ENCODE measurements at regions not wholly inside any gene's neighbourhood (a gene's known extent, or its start where the extent isn't known, plus 50 kb on each side); places are given as distances from the start of the nearest gene placed in this dataset.

DNA sequence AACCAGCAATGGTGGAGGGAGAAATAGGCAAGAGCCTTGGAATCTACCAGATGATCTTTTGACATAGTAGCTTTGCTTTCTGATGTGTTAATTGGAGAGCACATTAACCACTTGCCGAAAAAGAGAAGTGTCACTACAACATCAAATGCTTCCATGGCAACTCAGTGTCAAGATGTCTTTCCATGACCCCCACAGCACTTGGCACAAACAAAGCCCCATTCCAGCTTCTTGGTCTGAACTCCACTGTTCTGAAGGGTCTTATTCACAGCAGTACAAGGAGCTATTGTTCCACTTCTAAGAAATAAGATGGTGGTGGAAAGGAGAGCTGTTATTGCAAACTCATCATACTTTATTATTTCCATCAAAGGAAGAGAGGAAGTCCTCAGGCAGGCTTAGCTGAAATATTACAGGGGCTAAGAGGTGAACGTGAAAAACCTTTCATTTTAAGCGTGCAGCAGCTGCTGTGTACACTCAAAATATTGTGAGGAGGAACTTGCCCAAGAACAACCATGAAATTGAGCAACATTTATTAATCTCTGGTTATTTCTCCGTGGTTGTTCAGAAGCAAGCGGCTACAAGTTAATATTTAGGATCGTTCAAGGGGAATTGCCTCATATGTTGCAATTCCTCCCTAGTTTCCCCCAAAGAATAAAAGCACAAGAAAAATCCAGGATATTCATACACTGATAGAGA is 354.8 kb upstream of the CELF2 start:
- no peak overlapping the region for H3K27ac ChIP-seq
- no peaks in the 10 kb centered on the region for H3F3A ChIP-seq (ENCODE audit: low read depth)
- H4K20me1 ChIP-seq (ENCODE audit: low read depth), result no peaks in the 10 kb centered on the region
- no peak overlapping the region for H3K4me3 Mint-ChIP-seq
- peaks cover 2% of the 10 kb centered on the region for H3K36me3 Mint-ChIP-seq
- no peak overlapping the region for H3K9ac ChIP-seq
- no peak overlapping the region for H3K4me3 ChIP-seq
- H3K4me2 ChIP-seq, result no peak overlapping the region
- H3K27me3 Mint-ChIP-seq (ENCODE audit: insufficient read depth, low read depth), result peaks cover 6% of the 10 kb centered on the region
- peaks cover 6% of the 10 kb centered on the region for H3K9me3 Mint-ChIP-seq
- H3K4me1 Mint-ChIP-seq, result peaks cover 34% of the 10 kb centered on the region
- H3K27me3 ChIP-seq, result no peaks in the 10 kb centered on the region
- peak overlapping the region; percentile 79 for H3K27ac Mint-ChIP-seq
- no peak for DNase-seq (ENCODE audit: low spot score)
- no peak overlapping the region for H2AFZ ChIP-seq (replicated peaks)
- H3K9me3 ChIP-seq (ENCODE audit: low read depth), result no peaks in the 10 kb centered on the region
- no peaks in the 10 kb centered on the region for H3K36me3 ChIP-seq
- no peaks in the 10 kb centered on the region for H3K79me2 ChIP-seq (ENCODE audit: low read depth)
- H3K4me1 ChIP-seq, result no peaks in the 10 kb centered on the region
- TF ChIP-seq, protein P1, sequence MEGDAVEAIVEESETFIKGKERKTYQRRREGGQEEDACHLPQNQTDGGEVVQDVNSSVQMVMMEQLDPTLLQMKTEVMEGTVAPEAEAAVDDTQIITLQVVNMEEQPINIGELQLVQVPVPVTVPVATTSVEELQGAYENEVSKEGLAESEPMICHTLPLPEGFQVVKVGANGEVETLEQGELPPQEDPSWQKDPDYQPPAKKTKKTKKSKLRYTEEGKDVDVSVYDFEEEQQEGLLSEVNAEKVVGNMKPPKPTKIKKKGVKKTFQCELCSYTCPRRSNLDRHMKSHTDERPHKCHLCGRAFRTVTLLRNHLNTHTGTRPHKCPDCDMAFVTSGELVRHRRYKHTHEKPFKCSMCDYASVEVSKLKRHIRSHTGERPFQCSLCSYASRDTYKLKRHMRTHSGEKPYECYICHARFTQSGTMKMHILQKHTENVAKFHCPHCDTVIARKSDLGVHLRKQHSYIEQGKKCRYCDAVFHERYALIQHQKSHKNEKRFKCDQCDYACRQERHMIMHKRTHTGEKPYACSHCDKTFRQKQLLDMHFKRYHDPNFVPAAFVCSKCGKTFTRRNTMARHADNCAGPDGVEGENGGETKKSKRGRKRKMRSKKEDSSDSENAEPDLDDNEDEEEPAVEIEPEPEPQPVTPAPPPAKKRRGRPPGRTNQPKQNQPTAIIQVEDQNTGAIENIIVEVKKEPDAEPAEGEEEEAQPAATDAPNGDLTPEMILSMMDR (IDR thresholded peaks at IDR 0.05), result no peak
- TF ChIP-seq EZH2 (IDR thresholded peaks at IDR 0.05) (no peak), EZH2phosphoT487 (IDR thresholded peaks at IDR 0.05) (no peak)

DNA sequence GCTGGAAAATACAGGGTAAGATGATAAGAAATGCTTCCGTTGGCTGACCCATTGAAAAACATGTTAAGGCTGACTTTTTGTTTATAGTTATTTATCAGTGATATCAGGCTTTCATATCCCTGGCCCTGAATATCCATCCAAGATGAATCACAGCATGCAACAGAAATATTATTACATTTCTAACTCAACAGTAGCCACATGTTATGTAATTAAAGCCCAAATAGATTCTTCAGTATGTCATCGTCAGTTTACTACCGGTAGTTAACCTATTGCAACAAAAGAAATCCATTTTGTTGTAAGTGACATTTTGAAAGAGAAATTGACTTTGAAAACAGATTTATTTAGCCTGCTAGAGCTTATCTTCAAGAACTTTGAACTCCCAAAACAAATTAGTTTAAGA is 354.1 kb upstream of the CELF2 start:
- no peak overlapping the region for H2AFZ ChIP-seq (replicated peaks)
- H3F3A ChIP-seq (ENCODE audit: low read depth), result no peaks in the 10 kb centered on the region
- H3K9ac ChIP-seq, result no peak overlapping the region
- no peaks in the 10 kb centered on the region for H3K9me3 ChIP-seq (ENCODE audit: low read depth)
- no peak overlapping the region for H3K4me3 Mint-ChIP-seq
- H3K4me2 ChIP-seq, result no peak overlapping the region
- H3K4me1 Mint-ChIP-seq, result peaks cover 34% of the 10 kb centered on the region
- no peak overlapping the region for H3K27ac ChIP-seq
- H3K27me3 ChIP-seq, result no peaks in the 10 kb centered on the region
- H3K4me1 ChIP-seq, result no peaks in the 10 kb centered on the region
- TF ChIP-seq EZH2 (IDR thresholded peaks at IDR 0.05) (no peak), EZH2phosphoT487 (IDR thresholded peaks at IDR 0.05) (no peak)
- TF ChIP-seq, protein P1 (IDR thresholded peaks at IDR 0.05), result no peak
- H3K79me2 ChIP-seq (ENCODE audit: low read depth), result no peaks in the 10 kb centered on the region
- H3K9me3 Mint-ChIP-seq, result peaks cover 8% of the 10 kb centered on the region
- peaks cover 2% of the 10 kb centered on the region for H3K36me3 Mint-ChIP-seq
- no peak overlapping the region for H3K4me3 ChIP-seq
- no peaks in the 10 kb centered on the region for H3K36me3 ChIP-seq
- no peak for DNase-seq (ENCODE audit: low spot score)
- H4K20me1 ChIP-seq (ENCODE audit: low read depth), result no peaks in the 10 kb centered on the region
- H3K27ac Mint-ChIP-seq, result peak overlapping the region; percentile 79
- H3K27me3 Mint-ChIP-seq (ENCODE audit: insufficient read depth, low read depth), result peaks cover 7% of the 10 kb centered on the region

DNA sequence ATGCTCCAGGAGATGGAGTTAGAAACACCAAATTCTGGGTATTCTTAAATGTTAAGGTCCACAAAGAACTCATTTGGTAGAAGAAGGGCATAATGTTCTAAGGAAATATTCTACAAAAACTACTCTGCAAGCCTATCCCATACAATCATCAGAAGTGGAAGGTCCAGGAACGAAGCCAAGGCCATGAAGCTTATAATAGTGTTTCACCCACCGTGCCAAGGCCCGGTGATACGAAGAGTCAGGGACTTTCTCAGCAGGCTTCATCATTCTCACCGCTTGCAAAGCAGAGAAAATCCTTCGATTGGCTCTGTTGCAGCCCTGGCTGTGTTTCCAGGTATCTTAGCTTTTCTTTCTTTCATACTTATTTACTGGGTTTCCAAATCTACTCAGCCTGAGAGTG is 351.9 kb upstream of the CELF2 start:
- H3K4me1 Mint-ChIP-seq, result peaks cover 34% of the 10 kb centered on the region
- Histone ChIP-seq H3K79me2 (ENCODE audit: low read depth) (no peaks in the 10 kb centered on the region), H3K4me3 (no peak overlapping the region), H3K4me1 (no peaks in the 10 kb centered on the region), H3K27me3 (no peaks in the 10 kb centered on the region), H4K20me1 (ENCODE audit: low read depth) (no peaks in the 10 kb centered on the region), H3K9me3 (ENCODE audit: low read depth) (no peaks in the 10 kb centered on the region), H3K27ac (no peak overlapping the region), H3F3A (ENCODE audit: low read depth) (no peaks in the 10 kb centered on the region), H3K9ac (no peak overlapping the region), H3K4me2 (no peak overlapping the region), H3K36me3 (no peaks in the 10 kb centered on the region), H2AFZ (replicated peaks) (peak overlapping the region; percentile 0)
- peaks cover 2% of the 10 kb centered on the region for H3K36me3 Mint-ChIP-seq
- H3K27me3 Mint-ChIP-seq (ENCODE audit: insufficient read depth, low read depth), result peaks cover 7% of the 10 kb centered on the region
- no peak for DNase-seq (ENCODE audit: low spot score)
- H3K27ac Mint-ChIP-seq, result no peak overlapping the region
- H3K4me3 Mint-ChIP-seq, result no peak overlapping the region
- TF ChIP-seq, protein P1 (IDR thresholded peaks at IDR 0.05), result no peak
- TF ChIP-seq EZH2 (IDR thresholded peaks at IDR 0.05) (no peak), EZH2phosphoT487 (IDR thresholded peaks at IDR 0.05) (no peak)
- H3K9me3 Mint-ChIP-seq, result peaks cover 8% of the 10 kb centered on the region

All from neural progenitor cell (in vitro differentiated cells).